Nephron progenitor cell (in vitro differentiated cells): ENCODE measurements at regions not wholly inside any gene's neighbourhood (a gene's known extent, or its start where the extent isn't known, plus 50 kb on each side); places are given as distances from the start of the nearest gene placed in this dataset.
A peak's percentile ranks its signal among the peaks of the same experiment; 100 is the strongest.

ENCODE experiments used
- DNase-seq: peaks from one replicate; pipeline ENCODE4 v3.0.0; 2021
- H3K27ac Mint-ChIP-seq: 2 replicates; pipeline ENCODE4 v1.8.0; 2021; ENCODE audit warnings: mild to moderate bottlenecking, moderate library complexity, mixed read lengths
- H3K27me3 Mint-ChIP-seq: 2 replicates; pipeline ENCODE4 v1.8.0; 2021; ENCODE audit warnings: mild to moderate bottlenecking, low read depth, mixed read lengths; ENCODE audit not compliant: poor library complexity
- H3K36me3 Mint-ChIP-seq: 2 replicates; pipeline ENCODE4 v1.8.0; 2021; ENCODE audit warnings: low read depth, mixed read lengths
- H3K4me1 Mint-ChIP-seq: 2 replicates; pipeline ENCODE4 v1.8.0; 2021; ENCODE audit warnings: mixed read lengths
- H3K4me3 Mint-ChIP-seq: 2 replicates; pipeline ENCODE4 v1.8.0; 2021; ENCODE audit warnings: mild to moderate bottlenecking, moderate library complexity, mixed read lengths
- H3K9me3 Mint-ChIP-seq: 2 replicates; pipeline ENCODE4 v1.8.0; 2021; ENCODE audit warnings: mild to moderate bottlenecking, moderate library complexity, mixed read lengths
- CTCF ChIP-seq: fragments of 200-600 bp; sonication (generic); IDR thresholded peaks from 2 replicates; pipeline ENCODE4 v1.5.0; 2021; ENCODE audit warnings: antibody characterized with exemption

GRCh38 chr19:33998302-33998701 lies 174.0 kb upstream of the LSM14A start:
- H3K36me3 Mint-ChIP-seq = no peaks in the 10 kb centered on the region
- no peak for DNase-seq
- H3K4me1 Mint-ChIP-seq = peaks cover 8% of the 10 kb centered on the region
- no peak overlapping the region for H3K27ac Mint-ChIP-seq
- H3K27me3 Mint-ChIP-seq = peaks cover 10% of the 10 kb centered on the region
- no peak overlapping the region for H3K4me3 Mint-ChIP-seq
- peaks cover 15% of the 10 kb centered on the region for H3K9me3 Mint-ChIP-seq
- TF ChIP-seq CTCF = no peak

- no peak for DNase-seq
- Mint-ChIP-seq H3K36me3 (no peaks in the 10 kb centered on the region), H3K9me3 (peaks cover 10% of the 10 kb centered on the region), H3K27me3 (peaks cover 10% of the 10 kb centered on the region), H3K4me3 (no peak overlapping the region), H3K27ac (no peak overlapping the region), H3K4me1 (peaks cover 13% of the 10 kb centered on the region)
- peak; percentile 30 for TF ChIP-seq CTCF
These were observed 173.5 kb upstream of the LSM14A start for GRCh38 chr19:33998739-33999345.

- peaks cover 34% of the 10 kb centered on the region for H3K9me3 Mint-ChIP-seq
- H3K27me3 Mint-ChIP-seq = peaks cover 24% of the 10 kb centered on the region
- no peak for TF ChIP-seq CTCF
- H3K27ac Mint-ChIP-seq = no peak overlapping the region
- H3K4me1 Mint-ChIP-seq = peaks cover 6% of the 10 kb centered on the region
- H3K36me3 Mint-ChIP-seq = no peaks in the 10 kb centered on the region
- no peak overlapping the region for H3K4me3 Mint-ChIP-seq
- no peak for DNase-seq
These were observed 155.3 kb upstream of the LSM14A start for GRCh38 chr19:34017024-34017423.

- no peak overlapping the region for H3K27ac Mint-ChIP-seq
- H3K27me3 Mint-ChIP-seq = peaks cover 26% of the 10 kb centered on the region
- DNase-seq = no peak
- no peak for TF ChIP-seq CTCF
- no peak overlapping the region for H3K4me3 Mint-ChIP-seq
- peaks cover 34% of the 10 kb centered on the region for H3K9me3 Mint-ChIP-seq
- no peaks in the 10 kb centered on the region for H3K36me3 Mint-ChIP-seq
- peaks cover 6% of the 10 kb centered on the region for H3K4me1 Mint-ChIP-seq
These were observed 154.7 kb upstream of the LSM14A start for GRCh38 chr19:34017601-34018000.

GRCh38 chr19:34018546-34018945 lies 153.8 kb upstream of the LSM14A start:
- peaks cover 6% of the 10 kb centered on the region for H3K4me1 Mint-ChIP-seq
- no peak for DNase-seq
- no peak overlapping the region for H3K27ac Mint-ChIP-seq
- TF ChIP-seq CTCF = no peak
- no peaks in the 10 kb centered on the region for H3K36me3 Mint-ChIP-seq
- peaks cover 28% of the 10 kb centered on the region for H3K27me3 Mint-ChIP-seq
- H3K4me3 Mint-ChIP-seq = no peak overlapping the region
- peaks cover 36% of the 10 kb centered on the region for H3K9me3 Mint-ChIP-seq

GRCh38 chr19:34023381-34023780 lies 148.9 kb upstream of the LSM14A start:
- no peak for DNase-seq
- peaks cover 32% of the 10 kb centered on the region for H3K9me3 Mint-ChIP-seq
- no peak overlapping the region for H3K4me3 Mint-ChIP-seq
- no peak overlapping the region for H3K27ac Mint-ChIP-seq
- H3K4me1 Mint-ChIP-seq = no peaks in the 10 kb centered on the region
- H3K36me3 Mint-ChIP-seq = no peaks in the 10 kb centered on the region
- no peak for TF ChIP-seq CTCF
- H3K27me3 Mint-ChIP-seq = peaks cover 15% of the 10 kb centered on the region
